Lung (tissue), 11 donors: ENCODE measurements at regions not wholly inside any gene's neighbourhood (a gene's known extent, or its start where the extent isn't known, plus 50 kb on each side); places are given as distances from the start of the nearest gene placed in this dataset.

Source experiments
- ATAC-seq: fragments of 200-7000 bp; cut with Tn5 transposase; one replicate; pipeline ENCODE4 v1.9.1; 2020; ENCODE audit warnings: moderate number of reproducible peaks; ENCODE audit not compliant: insufficient read depth, low FRiP score
- DNase-seq, 3 donors: peaks; one replicate each; pipeline ENCODE4 v3.0.0-alpha.2; 2013 to 2017
- H3K27ac ChIP-seq, 2 donors: one replicate each; pipeline ENCODE4 v1.5.1; 2013; ENCODE audit warnings: mild to moderate bottlenecking in 2 of 2, moderate library complexity in 2 of 2, control low read depth in 1 of 2, inconsistent platforms in 1 of 2, low read depth in 1 of 2, low read length in 1 of 2
- H3K27me3 ChIP-seq, 3 donors: one replicate each; pipeline ENCODE4 v1.5.1; 2013; ENCODE audit warnings: low read length in 2 of 3; ENCODE audit not compliant: control insufficient read depth in 3 of 3, insufficient read depth in 3 of 3
- H3K36me3 ChIP-seq, 4 donors: one replicate each; pipeline ENCODE4 v1.5.1; 2013; ENCODE audit warnings: low read length in 4 of 4, mild to moderate bottlenecking in 1 of 4, moderate library complexity in 1 of 4; ENCODE audit not compliant: control insufficient read depth in 4 of 4, insufficient read depth in 4 of 4
- H3K4me1 ChIP-seq, 5 donors: one replicate each; pipeline ENCODE4 v1.5.1; 2013; ENCODE audit warnings: low read length in 5 of 5, mild to moderate bottlenecking in 2 of 5, moderate library complexity in 1 of 5; ENCODE audit not compliant: control insufficient read depth in 5 of 5, insufficient read depth in 5 of 5
- H3K4me3 ChIP-seq: one replicate; pipeline ENCODE4 v1.5.1; 2013; ENCODE audit warnings: mild to moderate bottlenecking, control low read depth, moderate library complexity
- H3K9ac ChIP-seq, 2 donors: one replicate each; pipeline ENCODE4 v1.5.1; 2013; ENCODE audit warnings: low read length in 2 of 2, control low read depth in 1 of 2; ENCODE audit not compliant: insufficient read depth in 1 of 2
- H3K9me3 ChIP-seq, 4 donors: one replicate each; pipeline ENCODE4 v1.5.1; 2013; ENCODE audit warnings: low read length in 3 of 4, mild to moderate bottlenecking in 1 of 4, moderate library complexity in 1 of 4; ENCODE audit not compliant: control insufficient read depth in 4 of 4, insufficient read depth in 3 of 4
- WGBS, 2 donors: extraction: QIAGEN DNeasy Blood & Tissue Kit; methylation state at CpG; one replicate each; pipeline ENCODE4 v1.1.7; 2013; 5-methylcytosine and 5-hydroxymethylcytosine counted together
- TF ChIP-seq, protein P1 (sequence below): IDR thresholded peaks from 2 replicates; pipeline ENCODE4 v1.5.1; 2012; ENCODE audit warnings: mild to moderate bottlenecking; ENCODE audit errors: control extremely low read depth, extremely low read depth
- donor health status: control.
- donor health status: control.
- donor health status: Bipolar disorder and iron deficiency.
- donor health status: healthy.
- donor health status: DM: yes; HTN: yes; CAD: no.

DNA sequence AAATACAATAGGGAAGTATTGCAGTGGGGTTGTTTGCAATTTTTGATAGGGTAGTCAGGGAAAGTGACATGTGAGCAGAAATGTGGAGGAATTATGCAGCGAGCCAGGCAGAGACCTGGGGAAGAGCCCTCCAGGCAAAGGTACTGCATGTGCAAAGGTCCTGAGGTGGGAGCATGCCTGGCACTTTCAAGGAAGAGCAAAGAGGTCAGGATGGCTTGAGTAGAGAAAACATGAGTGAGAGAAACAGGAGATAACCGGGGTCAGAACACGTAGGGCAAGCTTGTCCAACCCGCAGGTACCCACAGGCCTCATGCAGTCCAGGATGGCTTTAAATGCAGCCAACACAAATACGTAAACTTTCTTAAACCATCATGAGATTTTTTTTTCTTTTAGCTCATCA, 71.0 kb downstream of the COQ2 start:
- 95 to 98% methylated on average over 5 of the region's 5 CpGs for WGBS, 2 donors
- ATAC-seq (no peak), DNase-seq (no peak)
- Histone ChIP-seq H3K9ac (no peak overlapping the region), H3K9me3 (peaks cover 0 to 2% (median 0%) of the 10 kb centered on the region in 4 donors), H3K4me3 (no peak overlapping the region), H3K27me3 (no peaks in the 10 kb centered on the region), H3K4me1 (no peaks in the 10 kb centered on the region), H3K36me3 (no peaks in the 10 kb centered on the region), H3K27ac (no peak overlapping the region)
- TF ChIP-seq, protein P1, sequence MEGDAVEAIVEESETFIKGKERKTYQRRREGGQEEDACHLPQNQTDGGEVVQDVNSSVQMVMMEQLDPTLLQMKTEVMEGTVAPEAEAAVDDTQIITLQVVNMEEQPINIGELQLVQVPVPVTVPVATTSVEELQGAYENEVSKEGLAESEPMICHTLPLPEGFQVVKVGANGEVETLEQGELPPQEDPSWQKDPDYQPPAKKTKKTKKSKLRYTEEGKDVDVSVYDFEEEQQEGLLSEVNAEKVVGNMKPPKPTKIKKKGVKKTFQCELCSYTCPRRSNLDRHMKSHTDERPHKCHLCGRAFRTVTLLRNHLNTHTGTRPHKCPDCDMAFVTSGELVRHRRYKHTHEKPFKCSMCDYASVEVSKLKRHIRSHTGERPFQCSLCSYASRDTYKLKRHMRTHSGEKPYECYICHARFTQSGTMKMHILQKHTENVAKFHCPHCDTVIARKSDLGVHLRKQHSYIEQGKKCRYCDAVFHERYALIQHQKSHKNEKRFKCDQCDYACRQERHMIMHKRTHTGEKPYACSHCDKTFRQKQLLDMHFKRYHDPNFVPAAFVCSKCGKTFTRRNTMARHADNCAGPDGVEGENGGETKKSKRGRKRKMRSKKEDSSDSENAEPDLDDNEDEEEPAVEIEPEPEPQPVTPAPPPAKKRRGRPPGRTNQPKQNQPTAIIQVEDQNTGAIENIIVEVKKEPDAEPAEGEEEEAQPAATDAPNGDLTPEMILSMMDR, result no peak

DNA sequence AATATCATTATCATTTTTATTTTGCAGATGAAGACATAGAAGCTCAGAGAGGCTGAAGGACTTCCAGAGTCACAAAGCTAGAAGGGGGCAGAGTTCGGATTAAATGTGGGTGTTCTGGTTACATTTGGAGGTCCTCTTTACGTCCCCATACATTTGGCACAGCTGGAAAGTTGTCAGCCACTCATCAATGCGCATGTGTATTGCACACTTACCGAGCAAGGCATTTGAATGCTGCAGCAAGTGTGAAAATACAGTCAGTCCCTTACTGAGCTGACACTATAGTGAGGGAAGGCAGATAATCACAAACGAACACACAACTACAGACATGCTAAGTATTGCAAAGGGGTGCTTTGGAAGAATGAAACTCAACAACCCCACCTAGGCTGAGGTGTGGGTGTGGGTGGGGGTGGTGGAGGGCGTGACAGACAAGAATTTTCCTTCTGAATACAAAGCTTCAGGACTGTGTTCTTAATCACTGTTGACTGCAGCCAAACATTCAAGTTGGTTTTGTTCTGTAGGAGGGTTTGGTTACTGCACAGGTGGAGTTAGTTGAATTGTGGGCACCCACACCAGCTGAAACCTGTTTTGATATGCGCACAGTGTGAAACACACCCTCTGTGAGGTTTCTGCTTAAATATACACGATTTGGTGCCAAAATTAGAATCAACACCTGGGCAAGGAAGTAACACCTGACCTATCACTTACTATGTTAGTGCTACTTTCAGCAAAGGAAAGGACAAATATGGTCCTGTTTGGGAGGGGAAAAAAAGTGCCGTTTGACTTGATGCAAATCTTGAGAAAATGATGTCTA, 72.4 kb downstream of the COQ2 start:
- TF ChIP-seq, protein P1, result no peak
- 52 to 63% methylated on average over 9 of the region's 9 CpGs for WGBS, 2 donors
- Histone ChIP-seq H3K4me1 (no peaks in the 10 kb centered on the region), H3K36me3 (no peaks in the 10 kb centered on the region), H3K9ac (no peak overlapping the region), H3K4me3 (no peak overlapping the region), H3K27ac (peak overlapping the region in 1 of 2 donors; percentile 6), H3K27me3 (no peaks in the 10 kb centered on the region), H3K9me3 (peaks cover 0 to 2% (median 0%) of the 10 kb centered on the region in 4 donors)
- DNase-seq (peak in 2 of 3 donors; percentile 37 to 64), ATAC-seq (peak; percentile 59)

DNA sequence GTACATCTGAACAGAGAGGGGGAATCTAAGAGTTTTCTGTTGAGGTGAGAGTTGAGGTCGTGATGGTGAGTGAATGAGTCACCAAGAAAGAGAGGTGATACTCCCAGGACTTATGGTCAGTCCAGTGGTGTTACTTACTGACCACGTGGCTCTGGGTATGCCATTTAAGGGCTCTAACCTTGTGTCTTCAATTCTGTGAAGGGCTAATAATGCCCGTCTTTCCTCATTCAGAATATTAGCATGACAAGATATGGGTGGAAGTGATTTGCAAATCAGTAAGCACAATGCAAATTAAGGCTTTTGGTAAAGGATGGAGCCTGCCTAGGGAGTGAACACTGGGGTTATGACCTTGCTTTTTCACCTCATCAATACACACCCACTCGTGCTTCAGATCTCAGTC, 75.2 kb downstream of the COQ2 start:
- H3K27me3 ChIP-seq, result no peaks in the 10 kb centered on the region
- 71 to 84% methylated on average over 4 of the region's 4 CpGs for WGBS, 2 donors
- DNase-seq (no peak), ATAC-seq (no peak)
- H3K9ac ChIP-seq, result no peak overlapping the region
- H3K36me3 ChIP-seq, result no peaks in the 10 kb centered on the region
- no peak overlapping the region for H3K4me3 ChIP-seq
- TF ChIP-seq, protein P1, result no peak
- no peak overlapping the region for H3K27ac ChIP-seq
- H3K4me1 ChIP-seq, result no peaks in the 10 kb centered on the region
- H3K9me3 ChIP-seq, result no peaks in the 10 kb centered on the region
